B cell (primary cell): ENCODE measurements at regions not wholly inside any gene's neighbourhood (a gene's known extent, or its start where the extent isn't known, plus 50 kb on each side); places are given as distances from the start of the nearest gene placed in this dataset.

ENCODE experiments used
- ATAC-seq: fragments of 200-7000 bp; cut with Tn5 transposase; one replicate; pipeline ENCODE4 v1.10.0; 2021; ENCODE audit warnings: low read depth, mild to moderate bottlenecking, moderate number of reproducible peaks, moderate library complexity
- CTCF ChIA-PET: fragments of 350-600 bp; sonication (Branson Sonifier 250); formaldehyde crosslinking; loops from one replicate; lab custom pipeline; 2021; ENCODE audit warnings: antibody characterized with exemption, inconsistent platforms; lab: Charles Lee
- POLR2A ChIA-PET: fragments of 350-600 bp; sonication (Branson Sonifier 250); formaldehyde crosslinking; loops from one replicate; lab custom pipeline; 2021; ENCODE audit warnings: antibody characterized with exemption; lab: Charles Lee
- DNase-seq: peaks from one replicate; pipeline ENCODE4 v3.0.0; 2013
- H2AFZ ChIP-seq: 2 replicates; pipeline ENCODE4 v1.6.1; 2012; ENCODE audit warnings: mild to moderate bottlenecking, low read depth, low read length; ENCODE audit not compliant: insufficient read depth, poor library complexity, severe bottlenecking
- H3K27ac ChIP-seq, 2 donors: 1 replicate in 1 of 2; 2 replicates in 1 of 2; pipeline ENCODE4 v1.5.1; 2012 to 2013; ENCODE audit warnings: low read length in 2 of 2, mild to moderate bottlenecking in 2 of 2, moderate library complexity in 1 of 2
- H3K27me3 ChIP-seq, 4 experiments: fragments of 200-600 bp in 1 of 4; sonication (generic) in 1 of 4; replicated peaks in 1 of 4; 1 replicate in 2 of 4; 2 replicates in 2 of 4; pipeline versions ENCODE4 v1.6.1 to v1.7.0; 2013 to 2016; ENCODE audit warnings: low read length in 3 of 4, mild to moderate bottlenecking in 2 of 4, mixed read lengths in 1 of 4, moderate library complexity in 1 of 4; ENCODE audit not compliant: insufficient read depth in 4 of 4, control insufficient read depth in 3 of 4; ENCODE audit errors: control extremely low read depth in 1 of 4
- H3K36me3 ChIP-seq, 2 experiments: replicated peaks in 1 of 2; 1 replicate in 1 of 2; 2 replicates in 1 of 2; pipeline versions ENCODE4 v1.6.1 to v1.7.1; 2013; ENCODE audit warnings: low read length in 1 of 2; ENCODE audit not compliant: insufficient read depth in 2 of 2, control insufficient read depth in 1 of 2; ENCODE audit errors: control extremely low read depth in 1 of 2, extremely low read depth in 1 of 2
- H3K4me1 ChIP-seq, 2 donors: fragments of 200-600 bp in 1 of 2; sonication (generic) in 1 of 2; 1 replicate in 1 of 2; 2 replicates in 1 of 2; pipeline versions ENCODE4 v1.5.1 to v1.6.1; 2013 to 2017; ENCODE audit warnings: low read length in 2 of 2; ENCODE audit not compliant: control insufficient read depth in 2 of 2, insufficient read depth in 2 of 2
- H3K4me2 ChIP-seq: replicated peaks from 2 replicates; pipeline ENCODE3; 2012; ENCODE audit warnings: mild to moderate bottlenecking, low read depth, low read length; ENCODE audit not compliant: poor library complexity, severe bottlenecking
- H3K4me3 ChIP-seq, 5 experiments: fragments of 200-600 bp in 1 of 5; sonication (generic) in 1 of 5; 1 replicate in 3 of 5; 2 replicates in 2 of 5; pipeline versions ENCODE4 v1.5.1 to v1.7.0; 2011 to 2016; ENCODE audit warnings: low read length in 4 of 5, mild to moderate bottlenecking in 4 of 5, low read depth in 2 of 5, control low read depth in 1 of 5, moderate library complexity in 1 of 5; ENCODE audit not compliant: insufficient read depth in 1 of 5; ENCODE audit errors: control extremely low read depth in 1 of 5, extremely low read depth in 1 of 5
- H3K79me2 ChIP-seq: fragments of 200-600 bp; sonication (generic); one replicate; pipeline ENCODE4 v1.6.0; 2016; ENCODE audit warnings: low read length; ENCODE audit not compliant: control insufficient read depth, insufficient read depth
- H3K9ac ChIP-seq: fragments of 200-600 bp; sonication (generic); 2 replicates; pipeline ENCODE4 v1.6.1; 2017; ENCODE audit warnings: mild to moderate bottlenecking, low read length, moderate library complexity
- H3K9me3 ChIP-seq, 3 donors: one replicate each; pipeline versions ENCODE4 v1.6.1 to v1.7.1; 2013; ENCODE audit warnings: low read length in 2 of 3; ENCODE audit not compliant: control insufficient read depth in 2 of 3, insufficient read depth in 1 of 3; ENCODE audit errors: control extremely low read depth in 1 of 3
- H4K20me1 ChIP-seq: 2 replicates; pipeline ENCODE4 v1.6.0; 2012; ENCODE audit warnings: mild to moderate bottlenecking, low read length; ENCODE audit not compliant: insufficient read depth, control insufficient read depth, poor library complexity, severe bottlenecking
- H3K27ac Mint-ChIP-seq: one replicate; pipeline ENCODE4 v1.8.0; 2021; ENCODE audit warnings: mixed read lengths
- H3K27me3 Mint-ChIP-seq: one replicate; pipeline ENCODE4 v1.8.0; 2021; ENCODE audit warnings: mixed read lengths
- H3K4me1 Mint-ChIP-seq: one replicate; pipeline ENCODE4 v1.8.0; 2021; ENCODE audit warnings: mixed read lengths
- H3K4me3 Mint-ChIP-seq: one replicate; pipeline ENCODE4 v1.8.0; 2021; ENCODE audit warnings: mixed read lengths
- H3K9me3 Mint-ChIP-seq: one replicate; pipeline ENCODE4 v1.8.0; 2022; ENCODE audit warnings: mixed read lengths; ENCODE audit not compliant: insufficient read depth
- CTCF ChIP-seq: fragments of 200-600 bp; IDR thresholded peaks from one replicate; pipeline ENCODE4 v1.8.0; 2022; ENCODE audit warnings: antibody characterized with exemption, mild to moderate bottlenecking
- EZH2 ChIP-seq: IDR thresholded peaks from 2 replicates; pipeline ENCODE4 v1.6.1; 2012; ENCODE audit warnings: borderline replicate concordance, low read depth, mild to moderate bottlenecking, moderate library complexity, low read length; ENCODE audit not compliant: insufficient read depth, poor library complexity, severe bottlenecking
- WGBS: methylation state at CpG from one replicate; pipeline ENCODE4 v1.1.5; 2013; ENCODE audit warnings: missing lambda C conversion rate; ENCODE audit not compliant: insufficient coverage; 5-methylcytosine and 5-hydroxymethylcytosine counted together
- intact Hi-C: fragments of 100-400 bp; cut with micrococcal nuclease; formaldehyde crosslinking; loops from one replicate; pipeline ENCODE4 v1.10.0; 2022

GRCh38 chr19:27796073-27796472 lies 1416.9 kb downstream of the UQCRFS1 start:
- Histone ChIP-seq H3K4me3 (no peak overlapping the region), H3K9ac (no peak overlapping the region), H3K79me2 (peaks cover 54% of the 10 kb centered on the region), H4K20me1 (peaks cover 25% of the 10 kb centered on the region), H3K9me3 (no peaks in the 10 kb centered on the region), H3K4me2 (no peak overlapping the region), H2AFZ (no peak overlapping the region), H3K27ac (no peak overlapping the region), H3K27me3 (no peaks in the 10 kb centered on the region), H3K4me1 (peaks cover 15 to 18% of the 10 kb centered on the region in 2 donors), H3K36me3 (peaks cover 7 to 8% of the 10 kb centered on the region in 2 experiments)
- POLR2A ChIA-PET = no interaction called here
- Mint-ChIP-seq H3K4me1 (peaks cover 28% of the 10 kb centered on the region), H3K27ac (no peak overlapping the region), H3K27me3 (no peaks in the 10 kb centered on the region), H3K4me3 (no peak overlapping the region), H3K9me3 (no peaks in the 10 kb centered on the region)
- intact Hi-C loops = no loop called here
- DNase-seq (no peak), ATAC-seq (no peak)
- TF ChIP-seq CTCF (no peak), EZH2 (no peak)
- CTCF ChIA-PET = no interaction called here
- WGBS = no CpG with 5 or more reads among the region's 2 CpGs

- no peak for TF ChIP-seq EZH2
- no peak for TF ChIP-seq CTCF
- Histone ChIP-seq H3K36me3 (peaks cover 7 to 8% of the 10 kb centered on the region in 2 experiments), H3K4me1 (peaks cover 15 to 18% of the 10 kb centered on the region in 2 donors), H3K27me3 (no peaks in the 10 kb centered on the region), H3K27ac (peak overlapping the region in 1 of 2 donors; percentile 25), H3K9me3 (no peaks in the 10 kb centered on the region), H4K20me1 (peaks cover 25% of the 10 kb centered on the region), H3K79me2 (peaks cover 55% of the 10 kb centered on the region), H2AFZ (no peak overlapping the region), H3K4me3 (no peak overlapping the region), H3K4me2 (peak overlapping the region; percentile 80), H3K9ac (no peak overlapping the region)
- H3K27ac Mint-ChIP-seq = no peak overlapping the region
- ChIA-PET CTCF (no interaction called here), POLR2A (no interaction called here)
- 100% methylated on average over 2 of the region's 2 CpGs for WGBS
- no peak for ATAC-seq
- peak overlapping the region; percentile 56 for H3K4me3 Mint-ChIP-seq
- H3K27me3 Mint-ChIP-seq = no peaks in the 10 kb centered on the region
- DNase-seq = no peak
- H3K9me3 Mint-ChIP-seq = no peaks in the 10 kb centered on the region
- peaks cover 30% of the 10 kb centered on the region for H3K4me1 Mint-ChIP-seq
- intact Hi-C loops = no loop called here
Measured at GRCh38 chr19:27795369-27795768, 1417.6 kb downstream of the UQCRFS1 start.
